ENCODE measurements at regions not wholly inside any gene's neighbourhood (a gene's known extent, or its start where the extent isn't known, plus 50 kb on each side); places are given as distances from the start of the nearest gene placed in this dataset.

- Histone ChIP-seq H3K79me2 (ENCODE audit: insufficient read depth, low read length) (no peaks in the 10 kb centered on the region), H3K9ac (ENCODE audit: insufficient read depth, low read length, poor library complexity, severe bottlenecking) (no peak overlapping the region), H3K9me3 (replicated peaks in 1 of 2; ENCODE audit: control insufficient read depth in 1 of 2, insufficient read depth in 1 of 2, low read length in 2 of 2) (peaks cover 0 to 9% of the 10 kb centered on the region in 2 donors), H3K4me2 (replicated peaks; ENCODE audit: extremely low read depth, low read length, poor library complexity, severe bottlenecking) (no peak overlapping the region), H3K27ac (ENCODE audit: low read depth in 1 of 2, low read length in 2 of 2) (no peak overlapping the region), H4K20me1 (ENCODE audit: insufficient read depth, low read length) (no peaks in the 10 kb centered on the region), H3K4me1 (ENCODE audit: control insufficient read depth in 1 of 2, insufficient read depth in 2 of 2, low read length in 2 of 2) (no peaks in the 10 kb centered on the region), H3K36me3 (replicated peaks in 1 of 2; ENCODE audit: control insufficient read depth in 1 of 2, insufficient read depth in 2 of 2, low read length in 2 of 2) (no peaks in the 10 kb centered on the region), H3K4me3 (replicated peaks in 1 of 3; ENCODE audit: low read depth in 2 of 3, low read length in 3 of 3) (no peak overlapping the region), H3K27me3 (ENCODE audit: control insufficient read depth in 2 of 2, insufficient read depth in 2 of 2, low read length in 2 of 2) (no peaks in the 10 kb centered on the region), H2AFZ (ENCODE audit: insufficient read depth, low read depth, low read length, poor library complexity, severe bottlenecking) (no peak overlapping the region)
- no peak for DNase-seq
- no CpG with 5 or more reads among the region's 2 CpGs for WGBS (ENCODE audit: insufficient coverage)
- H3K4me1 Mint-ChIP-seq: no peaks in the 10 kb centered on the region
- peaks cover 0 to 9% (median 4%) of the 10 kb centered on the region in 7 donors for H3K9me3 Mint-ChIP-seq
- H3K27me3 Mint-ChIP-seq (ENCODE audit: low read depth in 3 of 3): peaks cover 0 to 3% (median 3%) of the 10 kb centered on the region in 3 donors
- intact Hi-C loops (cut with micrococcal nuclease): no loop called here
- H3K36me3 Mint-ChIP-seq: no peaks in the 10 kb centered on the region
- H3K4me3 Mint-ChIP-seq: no peak overlapping the region
- no peak for TF ChIP-seq CTCF (IDR thresholded peaks at IDR 0.05)
- H3K27ac Mint-ChIP-seq: no peak overlapping the region
Measured at GRCh38 chr2:126304154-126304553, 351.8 kb upstream of the GYPC start.

GRCh38 chr2:126306539-126306938 is 349.4 kb upstream of the GYPC start:
- WGBS (ENCODE audit: insufficient coverage): no CpG with 5 or more reads among the region's 4 CpGs
- no peak for DNase-seq
- peaks cover 0 to 3% (median 2%) of the 10 kb centered on the region in 3 donors for H3K27me3 Mint-ChIP-seq (ENCODE audit: low read depth in 3 of 3)
- Histone ChIP-seq H3K36me3 (replicated peaks in 1 of 2; ENCODE audit: control insufficient read depth in 1 of 2, insufficient read depth in 2 of 2, low read length in 2 of 2) (no peaks in the 10 kb centered on the region), H3K4me1 (ENCODE audit: control insufficient read depth in 1 of 2, insufficient read depth in 2 of 2, low read length in 2 of 2) (no peaks in the 10 kb centered on the region), H3K9me3 (replicated peaks in 1 of 2; ENCODE audit: control insufficient read depth in 1 of 2, insufficient read depth in 1 of 2, low read length in 2 of 2) (peaks cover 0 to 9% of the 10 kb centered on the region in 2 donors), H3K79me2 (ENCODE audit: insufficient read depth, low read length) (no peaks in the 10 kb centered on the region), H3K4me2 (replicated peaks; ENCODE audit: extremely low read depth, low read length, poor library complexity, severe bottlenecking) (no peak overlapping the region), H3K27me3 (ENCODE audit: control insufficient read depth in 2 of 2, insufficient read depth in 2 of 2, low read length in 2 of 2) (no peaks in the 10 kb centered on the region), H3K27ac (ENCODE audit: low read depth in 1 of 2, low read length in 2 of 2) (no peak overlapping the region), H3K9ac (ENCODE audit: insufficient read depth, low read length, poor library complexity, severe bottlenecking) (no peak overlapping the region), H4K20me1 (ENCODE audit: insufficient read depth, low read length) (no peaks in the 10 kb centered on the region), H3K4me3 (replicated peaks in 1 of 3; ENCODE audit: low read depth in 2 of 3, low read length in 3 of 3) (no peak overlapping the region), H2AFZ (ENCODE audit: insufficient read depth, low read depth, low read length, poor library complexity, severe bottlenecking) (no peak overlapping the region)
- no peaks in the 10 kb centered on the region for H3K4me1 Mint-ChIP-seq
- no peak for TF ChIP-seq CTCF (IDR thresholded peaks at IDR 0.05)
- intact Hi-C loops (cut with micrococcal nuclease): no loop called here
- H3K36me3 Mint-ChIP-seq: no peaks in the 10 kb centered on the region
- no peak overlapping the region for H3K27ac Mint-ChIP-seq
- H3K9me3 Mint-ChIP-seq: peaks cover 0 to 8% (median 4%) of the 10 kb centered on the region in 7 donors
- no peak overlapping the region for H3K4me3 Mint-ChIP-seq
